Activated CD8-positive, alpha-beta memory T cell treated with anti-CD3 and anti-CD28 coated beads for 36 hours (primary cell): ENCODE measurements at regions not wholly inside any gene's neighbourhood (a gene's known extent, or its start where the extent isn't known, plus 50 kb on each side); places are given as distances from the start of the nearest gene placed in this dataset.
"Not testable (repeated sequence)": the region's sequence is repeated elsewhere in the genome, so short reads cannot be mapped to it uniquely, and the experiment has no call there.

ENCODE experiments used
- CTCF ChIA-PET: fragments of 350-600 bp; sonication (Branson Sonifier 250); formaldehyde crosslinking; loops from one replicate; lab custom pipeline; 2021; ENCODE audit warnings: antibody characterized with exemption; lab: Charles Lee
- POLR2A ChIA-PET: fragments of 350-600 bp; sonication (Branson Sonifier 250); formaldehyde crosslinking; loops from one replicate; lab custom pipeline; 2021; ENCODE audit warnings: antibody characterized with exemption; lab: Charles Lee

DNA sequence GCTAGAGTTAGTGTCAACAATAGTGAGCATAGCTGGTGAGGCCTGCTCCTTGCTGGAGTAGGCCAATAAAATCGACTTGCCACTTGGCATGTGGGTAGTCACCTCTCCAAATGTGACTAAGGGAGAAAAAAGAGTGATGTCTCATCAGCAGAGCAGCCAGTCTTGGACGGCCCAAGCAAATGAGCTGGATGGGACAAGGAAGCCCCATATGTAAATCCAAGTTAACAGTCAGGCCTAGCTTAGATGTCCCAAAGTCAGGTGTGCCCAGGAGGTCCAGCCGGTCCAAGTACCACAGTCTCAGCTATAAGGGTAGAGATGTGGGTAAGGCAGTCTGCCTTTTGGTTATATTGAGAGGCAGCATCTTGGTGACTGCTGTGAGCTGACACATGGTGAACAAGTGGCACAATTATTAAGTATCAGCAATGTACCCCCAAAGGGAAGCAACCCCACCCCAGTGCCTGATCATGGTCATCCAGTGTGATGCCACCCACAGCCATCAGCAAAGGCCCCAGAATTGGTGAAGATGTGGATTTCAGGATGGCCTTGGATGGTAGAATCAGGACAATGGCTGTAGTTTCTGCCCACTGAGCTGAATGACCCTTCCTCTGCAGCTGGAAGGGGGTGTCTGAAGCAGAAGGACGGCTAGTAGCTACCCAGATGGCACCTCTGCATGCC lies 83.4 kb downstream of the TNFRSF13B start:
- ChIA-PET POLR2A (no interaction called here), CTCF (interaction anchor here (0.6 kb wide), 1 partner anchor 298 kb away, joined by 4 read pairs; no protein-coding TSS in a partner anchor)

DNA sequence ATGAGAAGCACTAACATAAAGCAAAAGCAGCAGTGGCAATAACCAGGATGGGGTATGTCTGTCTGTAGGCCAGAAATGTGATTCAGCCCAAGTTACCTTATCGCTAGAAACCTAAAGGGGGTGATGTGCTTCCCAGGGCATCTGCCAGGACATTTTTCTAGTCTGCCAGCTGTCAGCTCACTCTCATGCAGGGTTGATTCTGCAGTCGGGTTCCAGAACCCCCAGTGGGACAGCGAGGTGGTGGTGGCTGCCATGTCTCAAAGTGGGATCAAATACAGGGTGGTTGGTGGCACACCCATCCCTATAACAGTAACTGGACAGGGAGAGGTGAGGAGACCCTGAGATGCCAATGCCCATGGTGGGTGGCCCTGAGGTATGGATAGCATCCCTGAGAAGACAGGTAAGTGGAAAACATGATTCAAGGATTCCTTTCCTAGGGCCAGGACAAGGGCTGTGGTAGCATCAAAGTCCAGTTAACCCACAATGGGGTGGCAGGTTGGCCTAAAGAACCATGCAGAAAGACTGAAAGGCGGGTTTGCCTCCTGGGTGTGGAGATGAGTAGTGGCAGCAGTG lies 84.3 kb downstream of the TNFRSF13B start:
- CTCF ChIA-PET = no interaction called here
- POLR2A ChIA-PET = no interaction called here

DNA sequence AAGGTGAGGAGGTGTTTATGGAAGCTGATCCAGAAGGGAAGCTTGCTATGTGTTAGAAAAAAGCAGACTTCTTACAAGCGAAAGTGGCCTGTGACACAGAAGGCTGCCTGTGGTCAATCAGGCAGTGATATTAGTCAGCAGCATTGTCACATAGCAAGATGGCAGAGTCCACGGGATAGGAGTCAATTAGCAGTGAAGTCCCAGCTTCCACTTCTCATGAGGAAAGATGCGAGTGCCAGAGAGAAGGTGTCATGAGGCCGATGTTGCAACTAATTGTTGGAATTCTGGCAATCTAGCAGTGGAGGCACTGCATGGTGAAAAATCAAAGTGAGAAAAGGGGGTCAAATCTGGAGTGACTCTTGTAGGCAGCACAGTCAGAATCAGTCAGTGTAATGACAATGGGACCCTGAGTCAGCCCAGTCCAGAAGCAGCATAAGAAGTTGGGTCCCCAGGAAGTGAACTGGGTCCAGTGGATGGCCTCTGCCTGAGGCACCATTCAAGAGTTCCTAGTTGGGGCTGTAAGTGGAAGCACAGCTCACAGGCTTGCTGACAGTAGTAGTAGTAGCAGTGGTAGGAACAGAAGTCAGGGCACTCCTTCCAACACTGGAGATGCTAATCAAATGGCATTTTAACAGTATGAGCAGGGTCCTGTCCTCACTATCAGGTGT lies 85.1 kb downstream of the TNFRSF13B start:
- CTCF ChIA-PET = no interaction called here
- POLR2A ChIA-PET = no interaction called here

DNA sequence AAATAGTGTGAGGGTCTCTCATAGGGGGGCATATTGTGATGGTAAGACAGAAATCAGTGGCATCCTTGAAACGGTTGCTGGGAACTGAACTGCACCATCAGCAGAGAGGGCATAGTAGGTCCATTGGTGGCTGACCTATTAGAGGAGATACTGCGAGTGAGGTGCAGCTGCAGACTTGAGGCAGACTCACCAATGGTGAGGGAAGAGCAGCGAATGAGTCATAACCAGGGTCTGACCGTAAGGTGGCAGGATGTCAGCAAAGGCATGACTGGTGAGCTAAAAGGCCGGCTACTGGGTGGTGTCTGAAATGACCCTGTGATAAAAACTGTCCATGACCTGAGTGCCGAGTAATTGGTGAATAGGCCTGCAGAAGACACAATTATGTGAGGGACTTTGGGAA lies 86.7 kb downstream of the TNFRSF13B start:
- POLR2A ChIA-PET, CTCF ChIA-PET: not testable (repeated sequence)

DNA sequence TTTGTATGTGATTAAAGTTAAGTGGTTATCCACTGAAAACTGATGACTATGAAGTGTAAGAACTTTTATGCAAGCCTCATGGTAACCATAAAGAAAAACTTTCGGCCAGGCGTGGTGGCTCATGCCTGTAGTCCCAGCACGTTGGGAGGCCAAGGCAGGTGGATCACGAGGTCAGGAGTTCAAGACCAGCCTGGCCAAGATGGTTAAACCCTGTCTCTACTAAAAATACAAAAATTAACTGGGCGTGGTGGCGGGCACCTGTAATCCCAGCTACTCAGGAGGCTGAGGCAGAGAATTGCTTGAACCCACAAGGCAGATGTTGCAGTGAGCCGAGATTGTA lies 89.0 kb downstream of the TNFRSF13B start:
- CTCF ChIA-PET, POLR2A ChIA-PET: not testable (repeated sequence)

DNA sequence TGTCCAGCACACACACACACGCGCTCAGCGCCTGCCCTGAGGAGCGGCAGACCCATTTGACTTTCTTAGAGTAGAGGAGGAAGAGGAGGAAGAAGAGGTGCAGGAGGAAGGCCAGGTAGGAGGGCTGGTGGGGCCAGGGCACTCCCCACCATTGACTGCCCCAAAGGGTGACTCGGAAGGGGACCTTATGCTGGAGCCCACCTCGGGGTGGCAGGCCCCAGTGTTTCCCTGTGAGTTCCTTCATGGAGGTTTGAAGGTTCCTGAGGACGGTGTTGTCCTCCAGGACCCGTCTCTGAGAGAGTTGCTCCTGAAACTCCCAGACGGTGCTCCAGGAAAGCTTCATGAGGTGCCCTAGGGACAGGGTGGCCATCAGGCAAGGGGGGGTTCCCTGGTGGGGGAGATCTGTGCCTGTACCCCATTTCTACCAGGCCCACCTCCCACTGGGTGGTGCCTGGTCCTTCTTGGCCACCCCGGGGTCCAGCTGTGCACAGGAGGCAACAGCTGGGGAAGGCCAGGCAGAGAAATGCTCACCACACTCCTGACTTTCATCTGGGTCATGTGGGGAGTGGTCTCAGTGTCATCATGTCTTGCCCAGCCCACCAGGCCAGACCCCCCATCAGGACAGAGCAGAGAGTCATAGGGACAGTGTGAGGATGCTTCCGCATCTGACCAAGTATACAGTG lies 89.5 kb downstream of the TNFRSF13B start:
- ChIA-PET POLR2A (no interaction called here), CTCF (no interaction called here)

DNA sequence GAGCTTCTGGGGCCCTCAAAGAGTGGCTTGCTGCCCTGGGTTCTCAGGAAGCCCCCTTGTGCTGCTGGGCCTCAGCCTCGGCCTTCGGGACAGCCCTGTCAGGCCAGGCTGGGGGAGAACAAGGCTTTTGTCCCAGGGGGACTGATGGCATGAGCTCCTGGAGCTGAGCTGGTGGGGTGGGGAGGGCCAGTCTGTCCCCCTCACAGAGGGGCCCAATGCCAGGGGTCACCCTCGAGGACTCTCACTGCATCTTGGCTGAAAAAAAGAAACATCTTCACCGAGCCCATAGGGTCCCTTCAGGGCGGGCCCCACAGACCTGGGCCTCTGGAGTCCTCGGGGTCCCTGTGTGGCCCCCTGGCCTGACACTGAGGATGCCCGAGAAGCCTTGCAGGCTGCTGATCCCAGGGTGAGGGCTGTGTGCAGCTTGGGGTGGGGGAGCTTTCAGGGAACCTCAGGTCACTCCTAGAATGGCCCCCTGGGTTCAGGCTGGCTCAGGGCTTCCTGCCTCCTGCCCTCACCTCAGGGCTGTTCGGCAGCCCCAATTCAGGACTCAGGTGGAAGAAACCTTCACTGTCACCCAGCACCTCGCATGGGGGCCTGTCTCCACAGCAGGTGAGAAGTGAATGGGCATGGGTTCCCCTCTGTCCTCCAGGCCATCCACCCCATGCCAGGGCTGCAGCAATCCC lies 90.5 kb downstream of the TNFRSF13B start:
- ChIA-PET POLR2A (no interaction called here), CTCF (no interaction called here)

DNA sequence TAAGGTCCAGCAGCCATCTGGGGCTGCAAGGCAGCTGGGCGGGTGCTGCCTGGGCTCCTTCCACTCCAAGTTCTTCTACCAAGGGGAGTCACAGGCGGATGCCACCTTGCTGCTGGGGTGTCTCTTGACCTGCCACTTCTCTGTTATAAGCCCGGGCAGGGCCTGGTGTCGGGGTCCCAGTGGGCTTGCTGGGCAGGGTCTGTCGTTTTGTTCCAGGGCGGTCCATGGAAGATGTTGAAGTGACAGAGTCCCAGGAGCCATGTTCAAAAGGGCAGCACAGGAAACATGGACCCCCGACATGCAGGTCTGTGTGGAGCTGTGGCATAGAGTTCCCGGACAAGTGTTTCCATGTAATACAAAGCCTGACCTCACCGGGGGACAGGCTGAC lies 91.1 kb downstream of the TNFRSF13B start:
- CTCF ChIA-PET = no interaction called here

DNA sequence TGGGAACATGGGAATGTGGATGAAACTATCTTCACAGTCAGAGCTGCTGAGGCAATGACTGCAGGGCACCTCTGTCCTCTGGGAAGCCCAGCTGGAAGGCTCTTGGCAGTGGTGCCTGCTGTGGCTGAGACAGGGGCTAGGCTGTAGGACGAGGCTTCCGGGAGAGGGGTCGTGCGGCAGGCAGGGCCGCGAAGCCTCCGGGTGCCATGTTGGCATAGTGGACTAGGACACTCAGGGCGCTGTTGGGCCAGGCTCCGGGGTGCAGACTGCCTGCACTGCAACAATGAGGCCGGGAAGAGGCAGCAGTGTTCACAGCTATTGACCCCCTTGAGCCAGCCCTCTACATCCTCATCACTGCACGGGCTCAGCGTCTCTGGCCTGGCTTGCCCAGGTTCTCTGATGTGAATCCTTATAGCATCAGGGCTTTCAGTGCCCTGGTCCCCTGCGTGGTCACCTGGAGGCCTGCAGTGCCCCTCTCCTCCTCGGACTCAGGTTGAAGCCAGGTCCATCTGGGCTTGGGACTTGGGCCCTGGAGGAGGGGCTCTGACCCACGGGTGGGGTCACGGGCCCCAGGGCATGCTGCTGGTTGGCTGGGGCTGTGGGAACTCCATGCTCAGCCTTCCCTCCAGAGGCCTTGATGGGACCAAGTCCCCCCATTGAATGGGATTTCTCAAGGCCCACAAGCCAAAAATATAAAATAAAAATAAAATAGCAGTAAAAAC lies 91.6 kb downstream of the TNFRSF13B start:
- ChIA-PET POLR2A (no interaction called here), CTCF (no interaction called here)

More for the DNA sequence above, 91.1 kb downstream of the TNFRSF13B start:
- POLR2A ChIA-PET = no interaction called here

DNA sequence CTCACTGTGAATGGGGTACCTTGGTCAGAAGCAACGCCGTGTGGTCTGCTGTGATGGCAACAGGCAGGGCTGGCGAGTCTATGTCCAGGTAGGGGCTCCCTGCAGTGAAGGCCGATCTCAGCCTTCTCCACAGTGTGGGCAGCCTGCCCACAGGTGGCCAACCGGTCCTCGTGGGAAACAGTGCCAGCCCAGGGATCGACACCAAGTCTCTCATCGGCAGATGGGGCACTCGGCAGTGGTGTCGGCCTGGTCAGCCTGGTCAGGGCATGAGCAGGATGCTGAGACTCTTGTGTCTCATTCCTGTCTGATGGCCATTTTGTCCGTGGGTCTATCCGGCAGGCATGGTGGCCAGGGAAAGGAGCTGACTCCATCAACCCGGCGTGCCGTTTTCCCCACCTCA lies 92.2 kb downstream of the TNFRSF13B start:
- POLR2A ChIA-PET = no interaction called here
- CTCF ChIA-PET = no interaction called here

DNA sequence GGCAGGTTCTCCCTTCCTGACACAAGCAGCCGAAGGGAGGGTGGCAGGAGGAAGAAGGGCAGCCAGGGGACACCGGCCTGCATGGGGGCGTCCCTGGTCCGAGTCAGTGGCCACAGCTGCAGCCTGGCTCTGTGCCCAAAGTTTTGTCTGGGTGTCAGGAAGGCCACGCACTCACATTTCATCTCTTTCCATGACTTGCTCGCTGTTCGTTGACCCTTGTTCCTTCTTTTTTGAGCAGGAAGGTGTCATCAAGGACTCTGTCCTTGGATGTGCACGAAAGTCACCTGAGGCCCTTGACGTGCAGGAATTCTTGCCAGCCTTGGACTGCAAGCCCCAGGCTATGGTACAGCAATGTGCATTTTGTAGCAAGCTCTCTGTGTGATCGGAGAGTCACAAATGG lies 93.3 kb downstream of the TNFRSF13B start:
- CTCF ChIA-PET = no interaction called here
- POLR2A ChIA-PET = no interaction called here

DNA sequence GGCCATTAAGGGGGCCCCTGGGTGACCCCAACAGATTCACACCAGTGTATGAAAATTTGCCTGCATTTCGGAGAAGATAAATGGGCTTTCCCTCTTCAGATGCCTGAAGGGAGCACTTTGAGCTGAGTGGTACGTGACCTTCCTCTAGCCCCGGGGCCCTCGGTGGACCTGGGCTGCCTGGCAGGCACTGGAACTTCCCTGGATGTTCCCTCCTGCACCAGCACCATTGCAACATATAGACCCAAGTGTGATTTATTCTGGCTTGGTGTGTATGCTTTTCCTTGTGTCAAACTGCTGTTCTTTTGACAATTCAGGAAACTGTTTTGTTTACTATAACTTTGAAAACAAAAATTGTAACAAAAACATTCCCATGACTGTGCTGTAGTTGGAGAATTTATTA lies 93.8 kb downstream of the TNFRSF13B start:
- POLR2A ChIA-PET = no interaction called here
- CTCF ChIA-PET = no interaction called here

DNA sequence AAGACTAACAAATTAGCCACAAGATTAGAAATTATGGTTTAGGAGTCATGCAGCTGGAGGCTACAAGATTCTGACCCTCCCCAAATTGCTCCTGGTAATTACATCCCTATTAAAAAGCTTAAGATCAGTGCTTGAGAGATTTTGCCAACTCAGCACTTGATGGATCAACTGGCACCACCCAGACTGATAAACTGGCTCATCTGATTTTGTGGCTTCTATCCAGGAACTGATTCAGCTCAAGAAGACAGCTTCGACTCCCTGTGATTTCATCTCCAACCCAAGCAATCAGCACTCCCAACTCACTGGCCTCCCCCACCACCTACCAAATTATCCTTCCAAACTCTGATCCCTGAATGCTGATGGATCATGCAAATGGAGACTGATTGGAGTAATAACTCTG lies 94.8 kb downstream of the TNFRSF13B start:
- POLR2A ChIA-PET = no interaction called here
- CTCF ChIA-PET = no interaction called here

DNA sequence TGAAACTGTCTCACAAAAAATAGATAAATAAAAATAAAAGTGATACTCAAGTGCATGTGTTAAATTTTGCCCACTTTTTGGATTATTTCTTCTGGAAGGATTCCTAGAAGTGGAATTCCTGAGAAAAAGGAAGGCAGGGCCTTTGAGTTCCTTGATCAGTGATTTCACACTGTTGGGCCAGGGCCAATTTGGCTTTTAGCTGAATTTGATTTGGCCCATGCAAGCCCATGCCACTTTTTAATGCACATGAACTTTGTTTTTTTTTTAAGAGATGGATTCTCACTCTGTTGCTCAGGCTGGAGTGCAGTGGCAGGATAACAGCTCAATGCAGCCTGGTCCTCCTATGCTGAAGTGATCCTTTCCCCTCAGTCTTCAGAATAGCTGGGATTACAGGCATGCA lies 96.3 kb downstream of the TNFRSF13B start:
- CTCF ChIA-PET = no interaction called here
- POLR2A ChIA-PET = no interaction called here

DNA sequence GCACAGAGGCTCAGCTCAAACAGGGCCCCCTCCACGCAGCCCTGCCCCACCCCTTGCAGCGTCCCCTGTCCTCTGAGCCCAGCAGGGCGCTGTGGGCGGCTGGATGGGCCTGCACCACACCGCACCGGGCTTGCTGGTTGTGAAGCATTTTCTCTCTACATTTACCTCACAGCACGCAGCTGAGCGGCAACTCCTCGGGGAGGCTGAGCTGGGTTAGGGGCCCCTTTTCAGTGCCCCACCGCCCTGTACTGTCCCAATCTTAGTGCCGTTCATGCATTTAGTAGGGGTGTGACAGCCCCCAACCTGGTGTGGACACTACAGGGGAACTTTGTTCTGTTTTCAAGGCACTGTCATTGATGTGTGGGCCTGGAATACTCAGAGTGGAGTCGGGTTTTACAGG lies 97.7 kb downstream of the TNFRSF13B start:
- CTCF ChIA-PET, POLR2A ChIA-PET: not testable (repeated sequence)

DNA sequence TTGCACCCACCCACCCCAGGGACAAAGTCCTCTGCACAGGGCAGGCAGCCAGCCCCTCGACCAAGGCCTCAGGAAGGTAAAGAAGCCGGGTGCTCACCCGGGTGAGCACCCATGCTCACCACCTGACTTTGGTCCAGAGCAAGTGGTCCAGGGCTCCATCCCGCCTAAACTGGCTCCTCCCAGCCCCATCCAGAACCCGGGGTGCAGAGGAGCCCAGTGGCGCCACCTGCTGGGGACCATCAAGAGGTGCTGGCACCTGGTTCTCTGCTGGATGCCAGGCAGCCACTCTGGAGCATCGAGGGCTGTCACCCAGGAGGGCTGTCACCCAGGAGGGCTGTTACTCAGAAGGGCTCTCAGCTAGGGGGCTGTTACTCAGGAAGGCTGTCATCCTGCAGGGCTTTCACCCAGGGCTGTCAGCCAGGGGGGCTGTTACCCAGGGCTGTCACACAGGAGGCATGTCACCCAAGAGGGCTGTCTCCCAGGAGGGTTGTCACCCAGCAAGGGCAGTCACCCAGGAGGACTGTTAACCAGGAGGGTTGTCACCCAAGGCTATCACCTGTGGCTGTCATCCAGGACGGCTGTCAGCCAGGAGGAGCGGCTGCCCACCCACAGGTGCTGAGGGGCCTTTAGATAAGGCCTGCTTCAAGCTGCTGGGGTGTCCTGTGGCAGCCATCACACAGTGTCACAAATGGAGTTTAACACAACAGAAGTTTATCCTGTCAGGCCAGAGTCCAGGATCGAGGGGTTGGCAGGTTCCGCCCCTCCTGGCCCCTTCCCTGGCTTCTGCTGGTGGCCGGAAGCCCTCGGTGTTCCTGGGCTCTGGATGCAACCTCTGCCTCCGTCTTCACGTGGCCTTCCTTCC lies 98.5 kb downstream of the TNFRSF13B start:
- CTCF ChIA-PET = no interaction called here
- POLR2A ChIA-PET = no interaction called here

DNA sequence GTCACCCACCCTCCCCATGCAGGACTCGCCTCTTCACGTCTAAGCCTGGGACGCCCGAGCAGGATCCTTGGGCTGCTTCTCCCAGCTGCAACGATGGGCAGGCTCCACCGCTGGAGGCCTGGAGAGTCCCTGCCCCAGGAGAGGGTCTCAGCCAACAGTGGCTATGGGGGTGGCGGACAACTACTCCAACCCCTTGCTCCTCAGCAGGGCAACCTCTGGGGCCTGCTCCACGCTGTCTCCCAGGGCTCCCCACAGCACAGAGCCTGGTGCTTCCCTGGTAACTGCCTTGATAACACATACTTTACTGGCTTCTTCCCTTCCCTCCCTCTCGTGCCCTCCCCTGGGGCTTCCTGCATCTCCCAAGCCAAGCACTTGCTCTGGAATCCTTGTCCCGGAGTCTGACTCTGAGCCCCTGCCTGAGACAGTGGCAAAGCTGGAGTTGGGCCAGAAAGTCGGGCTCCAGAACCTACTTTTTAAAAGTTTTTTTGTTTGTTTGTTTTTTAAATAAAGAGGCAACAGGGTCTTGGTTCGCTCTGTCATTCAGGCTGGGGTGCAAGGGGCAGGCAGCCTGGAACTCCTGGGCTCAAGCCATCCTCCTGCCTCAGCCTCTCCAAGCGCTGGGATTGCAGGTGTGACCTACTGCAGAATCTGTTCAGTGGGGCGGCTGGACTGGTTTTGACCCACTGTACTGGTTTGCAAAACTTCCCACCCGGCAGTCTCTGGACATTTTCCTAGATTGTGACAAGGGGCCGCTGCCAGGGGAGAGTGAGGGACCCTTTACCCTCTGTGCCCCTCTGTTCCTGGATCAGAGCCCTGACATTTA lies 99.4 kb downstream of the TNFRSF13B start:
- ChIA-PET POLR2A (no interaction called here), CTCF (no interaction called here)
